ENCODE measurements at regions not wholly inside any gene's neighbourhood (a gene's known extent, or its start where the extent isn't known, plus 50 kb on each side); places are given as distances from the start of the nearest gene placed in this dataset.

DNA sequence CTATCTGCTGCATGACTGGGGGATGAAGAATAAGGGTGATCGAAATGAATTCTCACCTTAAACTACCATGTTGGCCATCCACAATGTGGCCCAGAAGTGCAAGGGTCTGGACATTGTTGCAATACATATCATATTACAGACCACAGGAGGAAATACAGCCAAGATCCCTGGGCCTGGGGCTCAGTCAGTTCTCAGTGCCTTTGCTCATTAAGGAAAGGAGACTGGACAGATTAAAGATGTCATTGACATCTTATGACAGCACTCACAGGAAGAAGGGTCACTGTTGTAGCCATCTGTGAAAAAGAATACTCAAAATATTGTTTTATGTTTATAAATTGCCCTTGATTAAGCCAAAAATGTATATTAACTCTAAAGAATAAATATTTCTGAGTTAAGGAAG lies 1345.2 kb downstream of the FSTL5 start:
- no peaks in the 10 kb centered on the region for H3K9me3 ChIP-seq (ENCODE audit: low read depth, low read length)
- H3K4me2 ChIP-seq (ENCODE audit: insufficient read depth, low read length), result no peak overlapping the region
- H3K27me3 ChIP-seq (ENCODE audit: insufficient read depth, low read length), result no peaks in the 10 kb centered on the region
- no peaks in the 10 kb centered on the region for H4K20me1 ChIP-seq (ENCODE audit: insufficient read depth, low read length)
- no peak for DNase-seq (ENCODE audit: insufficient read length, low spot score, missing footprints)
- H2AFZ ChIP-seq (ENCODE audit: low read length), result no peak overlapping the region
- H3K36me3 ChIP-seq (ENCODE audit: insufficient read depth, low read length), result no peaks in the 10 kb centered on the region
- no peaks in the 10 kb centered on the region for H3K79me2 ChIP-seq (ENCODE audit: insufficient read depth, low read length)
- TF ChIP-seq, protein P1, sequence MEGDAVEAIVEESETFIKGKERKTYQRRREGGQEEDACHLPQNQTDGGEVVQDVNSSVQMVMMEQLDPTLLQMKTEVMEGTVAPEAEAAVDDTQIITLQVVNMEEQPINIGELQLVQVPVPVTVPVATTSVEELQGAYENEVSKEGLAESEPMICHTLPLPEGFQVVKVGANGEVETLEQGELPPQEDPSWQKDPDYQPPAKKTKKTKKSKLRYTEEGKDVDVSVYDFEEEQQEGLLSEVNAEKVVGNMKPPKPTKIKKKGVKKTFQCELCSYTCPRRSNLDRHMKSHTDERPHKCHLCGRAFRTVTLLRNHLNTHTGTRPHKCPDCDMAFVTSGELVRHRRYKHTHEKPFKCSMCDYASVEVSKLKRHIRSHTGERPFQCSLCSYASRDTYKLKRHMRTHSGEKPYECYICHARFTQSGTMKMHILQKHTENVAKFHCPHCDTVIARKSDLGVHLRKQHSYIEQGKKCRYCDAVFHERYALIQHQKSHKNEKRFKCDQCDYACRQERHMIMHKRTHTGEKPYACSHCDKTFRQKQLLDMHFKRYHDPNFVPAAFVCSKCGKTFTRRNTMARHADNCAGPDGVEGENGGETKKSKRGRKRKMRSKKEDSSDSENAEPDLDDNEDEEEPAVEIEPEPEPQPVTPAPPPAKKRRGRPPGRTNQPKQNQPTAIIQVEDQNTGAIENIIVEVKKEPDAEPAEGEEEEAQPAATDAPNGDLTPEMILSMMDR (IDR thresholded peaks at IDR 0.05; ENCODE audit: extremely low read depth, low read depth, low read length), result no peak
- H3K4me3 ChIP-seq (ENCODE audit: insufficient read depth, low read length), result no peak overlapping the region
- H3K4me1 ChIP-seq (ENCODE audit: insufficient read depth, low read length), result no peaks in the 10 kb centered on the region
- no peak overlapping the region for H3K27ac ChIP-seq (ENCODE audit: low read depth, low read length)

DNA sequence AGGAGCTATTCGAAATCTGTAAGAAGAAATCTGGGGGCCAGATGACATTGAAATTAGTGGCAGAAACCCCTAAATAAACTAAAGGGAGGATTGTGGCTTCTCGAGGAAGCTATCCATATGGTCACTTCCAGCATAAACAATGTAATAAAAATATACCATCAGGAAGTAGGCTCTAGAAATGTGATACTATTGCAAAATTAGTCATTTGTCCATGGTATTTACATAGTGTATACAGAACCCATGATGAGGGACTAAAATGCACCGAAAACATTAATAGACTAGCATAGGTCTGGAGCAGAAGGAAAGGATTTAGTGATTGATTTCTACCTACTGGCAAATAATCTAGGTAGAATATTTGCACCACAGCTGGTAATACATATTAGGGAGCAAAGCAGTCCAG lies 1344.0 kb downstream of the FSTL5 start:
- no peaks in the 10 kb centered on the region for H4K20me1 ChIP-seq (ENCODE audit: insufficient read depth, low read length)
- TF ChIP-seq, protein P1 (IDR thresholded peaks at IDR 0.05; ENCODE audit: extremely low read depth, low read depth, low read length), result no peak
- H3K27me3 ChIP-seq (ENCODE audit: insufficient read depth, low read length), result no peaks in the 10 kb centered on the region
- no peaks in the 10 kb centered on the region for H3K79me2 ChIP-seq (ENCODE audit: insufficient read depth, low read length)
- no peak overlapping the region for H3K4me2 ChIP-seq (ENCODE audit: insufficient read depth, low read length)
- H3K27ac ChIP-seq (ENCODE audit: low read depth, low read length), result no peak overlapping the region
- H3K36me3 ChIP-seq (ENCODE audit: insufficient read depth, low read length), result no peaks in the 10 kb centered on the region
- no peaks in the 10 kb centered on the region for H3K4me1 ChIP-seq (ENCODE audit: insufficient read depth, low read length)
- DNase-seq (ENCODE audit: insufficient read length, low spot score, missing footprints), result no peak
- H3K4me3 ChIP-seq (ENCODE audit: insufficient read depth, low read length), result no peak overlapping the region
- no peaks in the 10 kb centered on the region for H3K9me3 ChIP-seq (ENCODE audit: low read depth, low read length)
- H2AFZ ChIP-seq (ENCODE audit: low read length), result no peak overlapping the region

DNA sequence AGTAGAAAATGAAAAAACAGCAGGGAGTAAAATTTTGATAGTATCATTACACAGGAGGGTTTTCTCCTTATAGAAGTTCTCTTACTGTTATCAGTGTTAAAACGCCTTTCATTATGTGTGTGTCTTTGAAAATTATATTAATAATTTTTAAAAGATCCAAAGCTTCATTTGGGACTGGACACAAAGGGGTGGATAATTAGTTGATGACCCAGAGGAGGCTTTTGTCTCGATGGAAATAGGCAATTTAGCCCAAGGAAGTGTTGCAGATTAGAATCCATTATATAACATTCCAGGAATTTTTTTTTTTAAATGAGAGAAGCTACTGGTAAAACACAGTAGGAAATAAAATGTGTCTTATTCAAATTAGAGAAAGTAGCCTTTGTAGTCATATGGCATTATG lies 1339.3 kb downstream of the FSTL5 start:
- no peaks in the 10 kb centered on the region for H3K36me3 ChIP-seq (ENCODE audit: insufficient read depth, low read length)
- H3K9me3 ChIP-seq (ENCODE audit: low read depth, low read length), result no peaks in the 10 kb centered on the region
- H4K20me1 ChIP-seq (ENCODE audit: insufficient read depth, low read length), result no peaks in the 10 kb centered on the region
- no peak overlapping the region for H2AFZ ChIP-seq (ENCODE audit: low read length)
- H3K4me3 ChIP-seq (ENCODE audit: insufficient read depth, low read length), result no peak overlapping the region
- H3K27ac ChIP-seq (ENCODE audit: low read depth, low read length), result no peak overlapping the region
- H3K79me2 ChIP-seq (ENCODE audit: insufficient read depth, low read length), result no peaks in the 10 kb centered on the region
- H3K27me3 ChIP-seq (ENCODE audit: insufficient read depth, low read length), result no peaks in the 10 kb centered on the region
- TF ChIP-seq, protein P1 (IDR thresholded peaks at IDR 0.05; ENCODE audit: extremely low read depth, low read depth, low read length), result no peak
- H3K4me2 ChIP-seq (ENCODE audit: insufficient read depth, low read length), result no peak overlapping the region
- DNase-seq (ENCODE audit: insufficient read length, low spot score, missing footprints), result no peak
- H3K4me1 ChIP-seq (ENCODE audit: insufficient read depth, low read length), result no peaks in the 10 kb centered on the region

DNA sequence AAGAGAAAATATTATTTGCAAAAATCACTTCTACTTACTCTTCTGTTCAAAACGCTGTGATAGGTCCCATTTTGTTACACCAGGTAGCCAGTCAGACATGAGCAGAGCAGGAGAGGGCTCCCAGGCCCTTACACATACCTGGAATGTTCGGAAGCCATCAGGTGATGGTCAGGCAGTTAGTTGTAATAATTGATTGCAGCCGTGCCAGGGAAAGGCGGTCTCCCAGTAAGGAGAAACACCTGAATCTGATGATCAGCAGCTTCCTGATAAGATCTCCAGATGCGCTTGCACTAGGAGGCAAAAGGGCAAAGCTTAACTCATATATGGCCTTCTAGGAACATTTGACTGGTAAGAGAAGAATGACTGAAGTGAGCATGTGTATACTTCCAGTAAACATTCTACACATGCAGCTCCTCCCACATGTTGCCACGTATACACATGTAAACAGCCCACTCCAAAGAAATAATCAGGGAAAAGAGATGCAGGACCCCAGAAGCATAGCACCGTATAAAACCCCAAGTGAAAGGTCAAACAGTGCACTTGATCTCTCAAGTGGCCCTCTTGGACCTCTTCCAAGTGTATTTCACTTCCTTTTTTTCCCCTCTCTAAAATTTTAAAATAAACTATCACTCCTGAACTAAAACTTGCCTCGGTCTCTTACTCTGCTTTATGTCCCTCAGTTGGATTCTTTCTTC lies 1338.0 kb downstream of the FSTL5 start:
- H3K79me2 ChIP-seq (ENCODE audit: insufficient read depth, low read length), result no peaks in the 10 kb centered on the region
- H4K20me1 ChIP-seq (ENCODE audit: insufficient read depth, low read length), result no peaks in the 10 kb centered on the region

More for the DNA sequence above, 1338.0 kb downstream of the FSTL5 start:
- TF ChIP-seq, protein P1 (IDR thresholded peaks at IDR 0.05; ENCODE audit: extremely low read depth, low read depth, low read length), result no peak
- Histone ChIP-seq H3K4me1 (ENCODE audit: insufficient read depth, low read length) (no peaks in the 10 kb centered on the region), H2AFZ (ENCODE audit: low read length) (no peak overlapping the region), H3K27ac (ENCODE audit: low read depth, low read length) (no peak overlapping the region), H3K36me3 (ENCODE audit: insufficient read depth, low read length) (no peaks in the 10 kb centered on the region), H3K4me2 (ENCODE audit: insufficient read depth, low read length) (no peak overlapping the region), H3K4me3 (ENCODE audit: insufficient read depth, low read length) (no peak overlapping the region), H3K27me3 (ENCODE audit: insufficient read depth, low read length) (no peaks in the 10 kb centered on the region), H3K9me3 (ENCODE audit: low read depth, low read length) (no peaks in the 10 kb centered on the region)
- no peak for DNase-seq (ENCODE audit: insufficient read length, low spot score, missing footprints)
